ENCODE measurements at regions not wholly inside any gene's neighbourhood (a gene's known extent, or its start where the extent isn't known, plus 50 kb on each side); places are given as distances from the start of the nearest gene placed in this dataset.

- Histone ChIP-seq H3K36me3 (no peaks in the 10 kb centered on the region), H3K4me3 (no peak overlapping the region), H3K27ac (no peak overlapping the region), H3K27me3 (ENCODE audit: low read depth) (no peaks in the 10 kb centered on the region), H3K4me1 (no peaks in the 10 kb centered on the region), H3K9me3 (no peaks in the 10 kb centered on the region)
- intact Hi-C loops (cut with DNase I), result no loop called here
- TF ChIP-seq CTCF (IDR thresholded peaks at IDR 0.05), result no peak
- DNase-seq, result no peak
- no peak for ATAC-seq
These were observed 128.3 kb downstream of the AXIN2 start for GRCh38 chr17:65433157-65433556.

- DNase-seq, result no peak
- no peak for ATAC-seq
- Histone ChIP-seq H3K36me3 (no peaks in the 10 kb centered on the region), H3K27me3 (ENCODE audit: low read depth) (no peaks in the 10 kb centered on the region), H3K9me3 (no peaks in the 10 kb centered on the region), H3K27ac (no peak overlapping the region), H3K4me1 (no peaks in the 10 kb centered on the region), H3K4me3 (no peak overlapping the region)
- intact Hi-C loops (cut with DNase I), result no loop called here
- TF ChIP-seq CTCF (IDR thresholded peaks at IDR 0.05), result no peak
These were observed 130.3 kb downstream of the AXIN2 start for GRCh38 chr17:65431116-65431515.

- H3K27ac ChIP-seq, result no peak overlapping the region
- H3K4me3 ChIP-seq, result no peak overlapping the region
- H3K36me3 ChIP-seq, result no peaks in the 10 kb centered on the region
- intact Hi-C loops (cut with DNase I), result no loop called here
- DNase-seq (no peak), ATAC-seq (no peak)
- no peaks in the 10 kb centered on the region for H3K9me3 ChIP-seq
- no peaks in the 10 kb centered on the region for H3K27me3 ChIP-seq (ENCODE audit: low read depth)
- no peak for TF ChIP-seq CTCF (IDR thresholded peaks at IDR 0.05)
- H3K4me1 ChIP-seq, result no peaks in the 10 kb centered on the region
These were observed 131.1 kb downstream of the AXIN2 start for GRCh38 chr17:65430209-65430833.

GRCh38 chr17:65423346-65424140 lies 137.9 kb downstream of the AXIN2 start:
- Histone ChIP-seq H3K9me3 (no peaks in the 10 kb centered on the region), H3K36me3 (no peaks in the 10 kb centered on the region), H3K4me1 (no peaks in the 10 kb centered on the region), H3K27ac (no peak overlapping the region), H3K27me3 (ENCODE audit: low read depth) (no peaks in the 10 kb centered on the region), H3K4me3 (no peak overlapping the region)
- TF ChIP-seq CTCF (IDR thresholded peaks at IDR 0.05), result no peak
- ATAC-seq, result no peak
- DNase-seq, result no peak
- intact Hi-C loops (cut with DNase I), result no loop called here

- ATAC-seq (no peak), DNase-seq (no peak)
- TF ChIP-seq CTCF (IDR thresholded peaks at IDR 0.05), result no peak
- no peak overlapping the region for H3K4me3 ChIP-seq
- H3K36me3 ChIP-seq, result no peaks in the 10 kb centered on the region
- H3K9me3 ChIP-seq, result no peaks in the 10 kb centered on the region
- no peaks in the 10 kb centered on the region for H3K4me1 ChIP-seq
- H3K27me3 ChIP-seq (ENCODE audit: low read depth), result no peaks in the 10 kb centered on the region
- no peak overlapping the region for H3K27ac ChIP-seq
- intact Hi-C loops (cut with DNase I), result no loop called here
These were observed 142.8 kb downstream of the AXIN2 start for GRCh38 chr17:65418622-65419021.

Measured in lower lobe of right lung (tissue), 2 donors.